ENCODE measurements at regions not wholly inside any gene's neighbourhood (a gene's known extent, or its start where the extent isn't known, plus 50 kb on each side); places are given as distances from the start of the nearest gene placed in this dataset.

DNA sequence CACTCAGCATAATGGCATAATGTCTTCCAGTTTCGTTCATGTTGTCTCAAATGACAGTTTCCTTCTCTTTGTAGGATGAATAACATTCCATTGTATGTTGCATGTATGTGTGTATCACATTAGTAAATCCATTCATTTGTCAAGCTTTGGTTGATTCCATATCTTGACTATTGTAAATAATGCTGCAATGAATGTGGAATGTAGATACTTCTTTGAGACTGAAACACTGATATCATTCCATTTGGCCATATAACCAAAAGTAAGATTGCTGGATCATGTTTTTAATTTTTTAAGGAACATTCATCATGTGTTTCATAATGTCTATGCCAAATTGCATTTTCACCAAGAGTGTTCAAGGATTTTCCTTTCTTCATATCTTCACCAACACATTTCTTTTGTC is 1711.4 kb upstream of the PIK3C3 start:
- TF ChIP-seq, protein P1, sequence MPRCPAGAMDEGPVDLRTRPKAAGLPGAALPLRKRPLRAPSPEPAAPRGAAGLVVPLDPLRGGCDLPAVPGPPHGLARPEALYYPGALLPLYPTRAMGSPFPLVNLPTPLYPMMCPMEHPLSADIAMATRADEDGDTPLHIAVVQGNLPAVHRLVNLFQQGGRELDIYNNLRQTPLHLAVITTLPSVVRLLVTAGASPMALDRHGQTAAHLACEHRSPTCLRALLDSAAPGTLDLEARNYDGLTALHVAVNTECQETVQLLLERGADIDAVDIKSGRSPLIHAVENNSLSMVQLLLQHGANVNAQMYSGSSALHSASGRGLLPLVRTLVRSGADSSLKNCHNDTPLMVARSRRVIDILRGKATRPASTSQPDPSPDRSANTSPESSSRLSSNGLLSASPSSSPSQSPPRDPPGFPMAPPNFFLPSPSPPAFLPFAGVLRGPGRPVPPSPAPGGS (IDR thresholded peaks at IDR 0.05; ENCODE audit: borderline replicate concordance, insufficient read depth, low read depth, low read length, poor library complexity, severe bottlenecking) = no peak
- TF ChIP-seq, protein P2, sequence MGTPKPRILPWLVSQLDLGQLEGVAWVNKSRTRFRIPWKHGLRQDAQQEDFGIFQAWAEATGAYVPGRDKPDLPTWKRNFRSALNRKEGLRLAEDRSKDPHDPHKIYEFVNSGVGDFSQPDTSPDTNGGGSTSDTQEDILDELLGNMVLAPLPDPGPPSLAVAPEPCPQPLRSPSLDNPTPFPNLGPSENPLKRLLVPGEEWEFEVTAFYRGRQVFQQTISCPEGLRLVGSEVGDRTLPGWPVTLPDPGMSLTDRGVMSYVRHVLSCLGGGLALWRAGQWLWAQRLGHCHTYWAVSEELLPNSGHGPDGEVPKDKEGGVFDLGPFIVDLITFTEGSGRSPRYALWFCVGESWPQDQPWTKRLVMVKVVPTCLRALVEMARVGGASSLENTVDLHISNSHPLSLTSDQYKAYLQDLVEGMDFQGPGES (IDR thresholded peaks at IDR 0.05) = no peak
- TF ChIP-seq, protein P3, sequence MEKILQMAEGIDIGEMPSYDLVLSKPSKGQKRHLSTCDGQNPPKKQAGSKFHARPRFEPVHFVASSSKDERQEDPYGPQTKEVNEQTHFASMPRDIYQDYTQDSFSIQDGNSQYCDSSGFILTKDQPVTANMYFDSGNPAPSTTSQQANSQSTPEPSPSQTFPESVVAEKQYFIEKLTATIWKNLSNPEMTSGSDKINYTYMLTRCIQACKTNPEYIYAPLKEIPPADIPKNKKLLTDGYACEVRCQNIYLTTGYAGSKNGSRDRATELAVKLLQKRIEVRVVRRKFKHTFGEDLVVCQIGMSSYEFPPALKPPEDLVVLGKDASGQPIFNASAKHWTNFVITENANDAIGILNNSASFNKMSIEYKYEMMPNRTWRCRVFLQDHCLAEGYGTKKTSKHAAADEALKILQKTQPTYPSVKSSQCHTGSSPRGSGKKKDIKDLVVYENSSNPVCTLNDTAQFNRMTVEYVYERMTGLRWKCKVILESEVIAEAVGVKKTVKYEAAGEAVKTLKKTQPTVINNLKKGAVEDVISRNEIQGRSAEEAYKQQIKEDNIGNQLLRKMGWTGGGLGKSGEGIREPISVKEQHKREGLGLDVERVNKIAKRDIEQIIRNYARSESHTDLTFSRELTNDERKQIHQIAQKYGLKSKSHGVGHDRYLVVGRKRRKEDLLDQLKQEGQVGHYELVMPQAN (conservative IDR thresholded peaks at IDR 0.05) = no peak

All from GM12878 (cell line).